ENCODE measurements at regions not wholly inside any gene's neighbourhood (a gene's known extent, or its start where the extent isn't known, plus 50 kb on each side); places are given as distances from the start of the nearest gene placed in this dataset.

- no peak for DNase-seq
These were observed 205.9 kb downstream of the CBLN1 start for GRCh38 chr16:49075709-49076108.

GRCh38 chr16:49068224-49068623 lies 213.4 kb downstream of the CBLN1 start:
- no peak for DNase-seq

- DNase-seq, result no peak
These were observed 213.9 kb downstream of the CBLN1 start for GRCh38 chr16:49067776-49068175.

GRCh38 chr16:49061137-49061714 lies 220.4 kb downstream of the CBLN1 start:
- DNase-seq, result no peak

GRCh38 chr16:49060728-49061127 lies 220.9 kb downstream of the CBLN1 start:
- DNase-seq, result no peak

GRCh38 chr16:49058382-49058781 lies 223.3 kb downstream of the CBLN1 start:
- DNase-seq, result no peak

GRCh38 chr16:49057936-49058335 lies 223.7 kb downstream of the CBLN1 start:
- DNase-seq, result no peak

GRCh38 chr16:49057391-49057790 lies 224.2 kb downstream of the CBLN1 start:
- DNase-seq, result no peak

GRCh38 chr16:49056546-49056945 lies 225.1 kb downstream of the CBLN1 start:
- no peak for DNase-seq

- DNase-seq, result no peak
These were observed 225.7 kb downstream of the CBLN1 start for GRCh38 chr16:49055824-49056545.

GRCh38 chr16:49055291-49055690 lies 226.3 kb downstream of the CBLN1 start:
- DNase-seq, result no peak

GRCh38 chr16:49054606-49055005 lies 227.0 kb downstream of the CBLN1 start:
- DNase-seq, result no peak

- no peak for DNase-seq
These were observed 228.8 kb downstream of the CBLN1 start for GRCh38 chr16:49052846-49053245.

- no peak for DNase-seq
These were observed 230.1 kb downstream of the CBLN1 start for GRCh38 chr16:49051576-49051975.

- DNase-seq, result peak; percentile 61
These were observed 231.0 kb downstream of the CBLN1 start for GRCh38 chr16:49050607-49051006.

GRCh38 chr16:49049644-49050043 lies 232.0 kb downstream of the CBLN1 start:
- no peak for DNase-seq

- DNase-seq, result no peak
These were observed 232.4 kb downstream of the CBLN1 start for GRCh38 chr16:49049191-49049590.

GRCh38 chr16:49048557-49048956 lies 233.1 kb downstream of the CBLN1 start:
- no peak for DNase-seq

GRCh38 chr16:49036126-49036525 lies 245.5 kb downstream of the CBLN1 start:
- no peak for DNase-seq

GRCh38 chr16:49027420-49027819 lies 254.2 kb downstream of the CBLN1 start:
- DNase-seq, result no peak

- DNase-seq, result no peak
These were observed 255.0 kb downstream of the CBLN1 start for GRCh38 chr16:49026566-49027181.

- no peak for DNase-seq
These were observed 256.7 kb downstream of the CBLN1 start for GRCh38 chr16:49024896-49025295.

GRCh38 chr16:49024016-49024415 lies 257.6 kb downstream of the CBLN1 start:
- no peak for DNase-seq

GRCh38 chr16:49023050-49023449 lies 258.6 kb downstream of the CBLN1 start:
- DNase-seq, result peak; percentile 67

Measured in NCI-H226 (cell line).